GM12873 (cell line): ENCODE measurements at regions not wholly inside any gene's neighbourhood (a gene's known extent, or its start where the extent isn't known, plus 50 kb on each side); places are given as distances from the start of the nearest gene placed in this dataset.

ENCODE experiments used
- CTCF ChIP-seq: IDR thresholded peaks from 2 replicates; pipeline ENCODE4 v1.5.1; 2012; ENCODE audit warnings: low read depth, mild to moderate bottlenecking, moderate library complexity, low read length, control low read depth; ENCODE audit not compliant: insufficient read depth; ENCODE audit errors: missing control alignments

GRCh38 chr4:114509340-114509739, 89.3 kb upstream of the UGT8 start:
- TF ChIP-seq CTCF, result no peak

DNA sequence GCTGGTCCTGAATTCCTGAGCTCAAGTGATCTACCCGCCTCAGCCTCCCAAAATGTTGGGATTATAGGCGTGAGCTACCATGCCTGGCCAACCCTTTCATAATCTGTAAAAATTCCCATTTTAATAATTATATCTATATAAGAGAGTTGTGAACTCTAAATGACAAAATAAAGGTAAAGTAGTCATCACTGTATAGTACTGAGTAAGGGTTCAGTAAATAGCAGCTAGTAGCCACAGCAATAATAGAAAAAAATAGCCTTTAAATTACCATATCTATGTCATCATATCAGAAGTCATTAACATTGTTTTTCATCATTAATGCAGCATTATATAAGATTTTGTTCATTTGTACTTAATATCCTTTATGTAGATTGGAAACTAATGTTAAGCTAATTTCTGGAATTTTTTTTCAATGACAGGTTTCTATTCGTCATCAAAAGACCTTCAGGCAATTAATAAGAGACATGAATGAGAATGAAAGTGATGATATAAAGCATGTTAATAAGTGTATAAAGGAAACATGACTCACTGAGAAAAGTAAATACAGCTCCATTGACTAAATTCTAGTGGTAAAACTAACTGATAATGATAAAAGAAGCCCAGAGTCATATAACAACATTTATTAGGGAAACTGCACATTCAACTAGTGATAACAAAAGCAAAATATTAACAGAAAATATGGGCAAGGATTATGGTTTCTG, 85.9 kb upstream of the UGT8 start:
- no peak for TF ChIP-seq CTCF

- TF ChIP-seq CTCF, result no peak
Observed at GRCh38 chr4:114519368-114519767, 79.2 kb upstream of the UGT8 start.

- no peak for TF ChIP-seq CTCF
Observed at GRCh38 chr4:114527170-114527569, 71.4 kb upstream of the UGT8 start.

- no peak for TF ChIP-seq CTCF
Observed at GRCh38 chr4:114527637-114528036, 71.0 kb upstream of the UGT8 start.

- TF ChIP-seq CTCF, result no peak
Observed at GRCh38 chr4:114535725-114536124, 62.9 kb upstream of the UGT8 start.

GRCh38 chr4:114537352-114537751, 61.3 kb upstream of the UGT8 start:
- no peak for TF ChIP-seq CTCF
